H9 (cell line): ENCODE measurements at regions not wholly inside any gene's neighbourhood (a gene's known extent, or its start where the extent isn't known, plus 50 kb on each side); places are given as distances from the start of the nearest gene placed in this dataset.

Source experiments
- DNase-seq: peaks from one replicate; pipeline ENCODE4 v3.0.0-alpha.2; 2017
- H2AFZ ChIP-seq: one replicate; pipeline ENCODE4 v1.6.1; 2013; ENCODE audit warnings: mild to moderate bottlenecking, low read length, control low read depth, moderate library complexity
- H2AK5ac ChIP-seq: 2 replicates; pipeline ENCODE4 v1.6.1; 2013; ENCODE audit warnings: low read length, control low read depth, mixed read lengths; ENCODE audit not compliant: insufficient read length
- H2BK120ac ChIP-seq: one replicate; pipeline ENCODE4 v1.6.1; 2013; ENCODE audit warnings: low read depth, mild to moderate bottlenecking, low read length, control low read depth, inconsistent platforms; ENCODE audit not compliant: poor library complexity, severe bottlenecking
- H2BK12ac ChIP-seq: 2 replicates; pipeline ENCODE4 v1.6.1; 2013; ENCODE audit warnings: low read length, control low read depth, mixed read lengths, low read depth; ENCODE audit not compliant: insufficient read length
- H2BK15ac ChIP-seq: 2 replicates; pipeline ENCODE4 v1.6.1; 2013; ENCODE audit warnings: low read depth, low read length, control low read depth
- H2BK20ac ChIP-seq: one replicate; pipeline ENCODE4 v1.6.1; 2013; ENCODE audit warnings: low read depth, mild to moderate bottlenecking, low read length, control low read depth, inconsistent platforms; ENCODE audit not compliant: poor library complexity, severe bottlenecking
- H2BK5ac ChIP-seq: 2 replicates; pipeline ENCODE4 v1.6.1; 2013; ENCODE audit warnings: low read length, control low read depth, mixed read lengths; ENCODE audit not compliant: insufficient read length
- H3K14ac ChIP-seq: 2 replicates; pipeline ENCODE4 v1.6.1; 2013; ENCODE audit warnings: low read length, control low read depth; ENCODE audit not compliant: insufficient read depth
- H3K18ac ChIP-seq: 2 replicates; pipeline ENCODE4 v1.6.1; 2013; ENCODE audit warnings: low read depth, mild to moderate bottlenecking, mixed read lengths, low read length, control low read depth; ENCODE audit not compliant: insufficient read length
- H3K23ac ChIP-seq: 2 replicates; pipeline ENCODE4 v1.6.1; 2013; ENCODE audit warnings: low read length, control low read depth, mixed read lengths, low read depth; ENCODE audit not compliant: insufficient read length
- H3K23me2 ChIP-seq: 2 replicates; pipeline ENCODE4 v1.6.1; 2013; ENCODE audit warnings: low read depth, mild to moderate bottlenecking, mixed read lengths, low read length, control low read depth; ENCODE audit not compliant: insufficient read length, poor library complexity, severe bottlenecking
- H3K27ac ChIP-seq: 2 replicates; pipeline ENCODE4 v1.5.1; 2013; ENCODE audit warnings: low read length, control low read depth, mixed read lengths, low read depth; ENCODE audit not compliant: insufficient read length
- H3K27me3 ChIP-seq: 2 replicates; pipeline ENCODE4 v1.6.1; 2013; ENCODE audit warnings: low read length, control low read depth, inconsistent platforms; ENCODE audit not compliant: insufficient read depth
- H3K4ac ChIP-seq: 2 replicates; pipeline ENCODE4 v1.6.1; 2013; ENCODE audit warnings: low read depth, mild to moderate bottlenecking, control low read depth, inconsistent platforms, low read length, moderate library complexity
- H3K4me1 ChIP-seq: 2 replicates; pipeline ENCODE4 v1.6.1; 2013; ENCODE audit warnings: low read length, control low read depth, inconsistent platforms; ENCODE audit not compliant: insufficient read depth
- H3K4me2 ChIP-seq: 2 replicates; pipeline ENCODE4 v1.6.1; 2013; ENCODE audit warnings: low read length, control low read depth, mixed read lengths; ENCODE audit not compliant: insufficient read length, insufficient read depth
- H3K56ac ChIP-seq: 2 replicates; pipeline ENCODE4 v1.6.1; 2013; ENCODE audit warnings: low read depth, mild to moderate bottlenecking, mixed read lengths, low read length, control low read depth; ENCODE audit not compliant: insufficient read length
- H3K79me1 ChIP-seq: 2 replicates; pipeline ENCODE4 v1.6.1; 2013; ENCODE audit warnings: low read depth, mild to moderate bottlenecking, moderate library complexity, low read length, control low read depth, inconsistent platforms; ENCODE audit not compliant: insufficient read depth, poor library complexity, severe bottlenecking
- H3K79me2 ChIP-seq: 2 replicates; pipeline ENCODE4 v1.6.1; 2013; ENCODE audit warnings: low read length, control low read depth, inconsistent platforms; ENCODE audit not compliant: insufficient read depth
- H3K9ac ChIP-seq: 2 replicates; pipeline ENCODE4 v1.6.1; 2013; ENCODE audit warnings: low read length, control low read depth, mixed read lengths; ENCODE audit not compliant: insufficient read length; ENCODE audit errors: extremely low read depth
- H3K9me3 ChIP-seq: one replicate; pipeline ENCODE4 v1.6.1; 2013; ENCODE audit warnings: low read depth, low read length, inconsistent platforms; ENCODE audit not compliant: control insufficient read depth
- H3T11ph ChIP-seq: one replicate; pipeline ENCODE4 v1.6.1; 2013; ENCODE audit warnings: mild to moderate bottlenecking, low read length, control low read depth, inconsistent platforms
- H4K20me1 ChIP-seq: one replicate; pipeline ENCODE4 v1.6.1; 2013; ENCODE audit not compliant: control insufficient read depth, insufficient read length, insufficient read depth
- H4K5ac ChIP-seq: 2 replicates; pipeline ENCODE4 v1.6.1; 2013; ENCODE audit warnings: low read depth, mild to moderate bottlenecking, mixed read lengths, low read length, control low read depth; ENCODE audit not compliant: insufficient read length
- H4K8ac ChIP-seq: replicated peaks from 2 replicates; pipeline ENCODE4 v1.6.1; 2013; ENCODE audit warnings: low read length, control low read depth, mixed read lengths, low read depth; ENCODE audit not compliant: insufficient read length
- H4K91ac ChIP-seq: 2 replicates; pipeline ENCODE4 v1.6.1; 2013; ENCODE audit warnings: low read depth, mild to moderate bottlenecking, moderate library complexity, mixed read lengths, low read length, control low read depth; ENCODE audit not compliant: insufficient read length
- H3K27ac Mint-ChIP-seq, 3 experiments: 2 replicates in 2 of 3; 3 replicates in 1 of 3; pipeline ENCODE4 v1.8.0; 2020 to 2021; ENCODE audit warnings: mixed read lengths in 3 of 3, mild to moderate bottlenecking in 1 of 3, moderate library complexity in 1 of 3
- H3K27me3 Mint-ChIP-seq: 2 replicates; pipeline ENCODE4 v1.8.0; 2021; ENCODE audit warnings: low read depth, mild to moderate bottlenecking, moderate library complexity, mixed read lengths
- H3K36me3 Mint-ChIP-seq, 3 experiments: 2 replicates in 2 of 3; 3 replicates in 1 of 3; pipeline ENCODE4 v1.8.0; 2020 to 2021; ENCODE audit warnings: low read depth in 3 of 3, mixed read lengths in 3 of 3; ENCODE audit not compliant: insufficient read depth in 1 of 3
- H3K4me1 Mint-ChIP-seq, 2 experiments: 2 replicates each; pipeline ENCODE4 v1.8.0; 2020; ENCODE audit warnings: mixed read lengths in 2 of 2
- H3K4me3 Mint-ChIP-seq, 2 experiments: 2 replicates in 1 of 2; 3 replicates in 1 of 2; pipeline ENCODE4 v1.8.0; 2020 to 2021; ENCODE audit warnings: mild to moderate bottlenecking in 2 of 2, mixed read lengths in 2 of 2, moderate library complexity in 1 of 2
- H3K9me3 Mint-ChIP-seq, 2 experiments: 2 replicates in 1 of 2; 3 replicates in 1 of 2; pipeline ENCODE4 v1.8.0; 2020; ENCODE audit warnings: mild to moderate bottlenecking in 2 of 2, mixed read lengths in 2 of 2, moderate library complexity in 1 of 2
- CTCF ChIP-seq: fragments of 200-600 bp; sonication (generic); conservative IDR thresholded peaks from 3 replicates; pipeline ENCODE4 v1.8.0; 2021; ENCODE audit warnings: antibody characterized with exemption, mild to moderate bottlenecking
- WGBS: extraction: QIAGEN DNeasy Blood & Tissue Kit; methylation state at CpG from one replicate; pipeline ENCODE4 v1.1.7; 2013; ENCODE audit warnings: missing lambda C conversion rate, low lambda C conversion rate, mixed read lengths; ENCODE audit not compliant: insufficient read length; ENCODE audit errors: extremely low coverage; 5-methylcytosine and 5-hydroxymethylcytosine counted together

- Histone ChIP-seq H2BK5ac (no peak overlapping the region), H3K27me3 (no peaks in the 10 kb centered on the region), H3K9ac (no peak overlapping the region), H3K79me1 (no peaks in the 10 kb centered on the region), H4K8ac (no peak overlapping the region), H4K91ac (no peak overlapping the region), H3K4me2 (no peak overlapping the region), H3K18ac (no peak overlapping the region), H3K56ac (no peak overlapping the region), H3K4ac (no peak overlapping the region), H3K9me3 (no peaks in the 10 kb centered on the region), H3T11ph (no peak overlapping the region), H3K23me2 (no peaks in the 10 kb centered on the region), H2BK15ac (no peak overlapping the region), H4K20me1 (no peaks in the 10 kb centered on the region), H3K79me2 (no peaks in the 10 kb centered on the region), H3K23ac (no peak overlapping the region), H3K14ac (no peak overlapping the region), H2AFZ (no peak overlapping the region), H2BK120ac (no peak overlapping the region), H3K4me1 (no peaks in the 10 kb centered on the region), H2BK20ac (no peak overlapping the region), H4K5ac (no peak overlapping the region), H3K27ac (no peak overlapping the region), H2BK12ac (no peak overlapping the region), H2AK5ac (no peak overlapping the region)
- DNase-seq, result no peak
- Mint-ChIP-seq H3K4me1 (no peaks in the 10 kb centered on the region), H3K36me3 (no peaks in the 10 kb centered on the region; a peak in 1 of 7 replicates), H3K27ac (no peak overlapping the region), H3K27me3 (no peaks in the 10 kb centered on the region), H3K4me3 (no peak overlapping the region), H3K9me3 (peaks cover 3 to 4% of the 10 kb centered on the region in 2 experiments; a peak in 2 of 5 replicates)
- no CpG with 5 or more reads among the region's 4 CpGs for WGBS
- no peak for TF ChIP-seq CTCF
These were observed 550.1 kb upstream of the CDH18 start for GRCh38 chr5:20537911-20538703.
